HEK293 (cell line): ENCODE measurements at regions not wholly inside any gene's neighbourhood (a gene's known extent, or its start where the extent isn't known, plus 50 kb on each side); places are given as distances from the start of the nearest gene placed in this dataset.

Experiments
- CTCF ChIA-PET: fragments of 350-600 bp; formaldehyde crosslinking; extraction: SDS; loops from one replicate; lab custom pipeline; 2021; ENCODE audit warnings: antibody characterized with exemption; lab: Yijun Ruan, JAX
- POLR2A ChIA-PET: fragments of 300-600 bp; formaldehyde crosslinking; extraction: SDS; loops from one replicate; lab custom pipeline; 2020; ENCODE audit warnings: antibody characterized with exemption, inconsistent platforms; lab: Yijun Ruan, JAX
- H3K27ac ChIP-seq: fragments of 200-500 bp; sonication (Bioruptor generic); 2 replicates; pipeline ENCODE4 v1.5.1; 2014; ENCODE audit warnings: low read depth, low read length, control low read depth, inconsistent platforms; ENCODE audit errors: extremely low read depth
- H3K36me3 ChIP-seq, 2 experiments: fragments of 200-500 bp in 1 of 2; sonication (Bioruptor generic) in 1 of 2; 1 replicate in 1 of 2; 2 replicates in 1 of 2; pipeline ENCODE4 v1.5.1; 2014 to 2017; ENCODE audit warnings: inconsistent platforms in 2 of 2, low read length in 2 of 2; ENCODE audit not compliant: control insufficient read depth in 2 of 2, insufficient read depth in 1 of 2
- H3K4me1 ChIP-seq: fragments of 200-500 bp; sonication (Bioruptor generic); 2 replicates; pipeline ENCODE4 v1.5.1; 2014; ENCODE audit warnings: mild to moderate bottlenecking, low read length, inconsistent platforms; ENCODE audit not compliant: control insufficient read depth, insufficient read depth
- H3K4me3 ChIP-seq: 2 replicates; pipeline ENCODE4 v1.5.1; 2011; ENCODE audit warnings: low read depth, mild to moderate bottlenecking, control low read depth, low read length, moderate library complexity
- H3K9me3 ChIP-seq: fragments of 200-500 bp; sonication (Bioruptor generic); 2 replicates; pipeline ENCODE4 v1.5.1; 2014; ENCODE audit warnings: low read depth, low read length, inconsistent platforms; ENCODE audit not compliant: control insufficient read depth, insufficient read depth
- GLI4 ChIP-seq: fragments of 450-650 bp; formaldehyde crosslinking; IDR thresholded peaks from 2 replicates; pipeline ENCODE4 v1.5.1; 2016; ENCODE audit warnings: missing biosample characterization, missing genetic modification characterization
- GLIS1 ChIP-seq: fragments of 450-650 bp; formaldehyde crosslinking; IDR thresholded peaks from 2 replicates; pipeline ENCODE4 v1.5.1; 2016; ENCODE audit warnings: missing biosample characterization, missing genetic modification characterization
- KLF10 ChIP-seq: fragments of 450-650 bp; IDR thresholded peaks from 2 replicates; pipeline ENCODE4 v1.5.1; 2018; ENCODE audit warnings: missing biosample characterization, mild to moderate bottlenecking, missing genetic modification characterization
- MYNN ChIP-seq: fragments of 450-650 bp; formaldehyde crosslinking; IDR thresholded peaks from 2 replicates; pipeline ENCODE4 v1.5.1; 2016; ENCODE audit warnings: missing biosample characterization, missing genetic modification characterization, borderline replicate concordance
- SALL2 ChIP-seq: fragments of 450-650 bp; formaldehyde crosslinking; IDR thresholded peaks from 2 replicates; pipeline ENCODE4 v1.5.0; 2017; ENCODE audit warnings: missing biosample characterization, mild to moderate bottlenecking, missing genetic modification characterization, borderline replicate concordance
- SP2 ChIP-seq: fragments of 450-650 bp; formaldehyde crosslinking; IDR thresholded peaks from 2 replicates; pipeline ENCODE4 v1.5.1; 2016; ENCODE audit warnings: missing biosample characterization, missing genetic modification characterization
- WT1 ChIP-seq: fragments of 450-650 bp; formaldehyde crosslinking; IDR thresholded peaks from 2 replicates; pipeline ENCODE4 v1.5.1; 2016; ENCODE audit warnings: missing biosample characterization, missing genetic modification characterization
- ZNF169 ChIP-seq: fragments of 450-650 bp; formaldehyde crosslinking; IDR thresholded peaks from 2 replicates; pipeline ENCODE4 v1.5.1; 2016; ENCODE audit warnings: missing biosample characterization, missing genetic modification characterization
- ZNF311 ChIP-seq: fragments of 450-650 bp; formaldehyde crosslinking; IDR thresholded peaks from 2 replicates; pipeline ENCODE4 v1.5.1; 2017; ENCODE audit warnings: missing biosample characterization, missing genetic modification characterization, borderline replicate concordance
- ZNF324 ChIP-seq: fragments of 450-650 bp; formaldehyde crosslinking; IDR thresholded peaks from 2 replicates; pipeline ENCODE4 v1.5.1; 2016; ENCODE audit warnings: missing biosample characterization, missing genetic modification characterization
- ZNF544 ChIP-seq: fragments of 450-650 bp; formaldehyde crosslinking; IDR thresholded peaks from 2 replicates; pipeline ENCODE4 v1.5.0; 2017; ENCODE audit warnings: missing biosample characterization, missing genetic modification characterization
- ZNF626 ChIP-seq: fragments of 450-650 bp; sonication (Bioruptor Pico); formaldehyde crosslinking; IDR thresholded peaks from 2 replicates; pipeline ENCODE4 v1.5.1; 2018; ENCODE audit warnings: missing biosample characterization, missing genetic modification characterization, inconsistent platforms
- ZNF830 ChIP-seq: fragments of 450-650 bp; IDR thresholded peaks from 2 replicates; pipeline ENCODE4 v1.5.0; 2018; ENCODE audit warnings: missing biosample characterization, missing genetic modification characterization, low read depth, mild to moderate bottlenecking, moderate library complexity
- ZSCAN30 ChIP-seq: fragments of 450-650 bp; IDR thresholded peaks from 2 replicates; pipeline ENCODE4 v1.5.1; 2018; ENCODE audit warnings: missing biosample characterization, mild to moderate bottlenecking, missing genetic modification characterization, moderate library complexity
- TF ChIP-seq, protein P1 (sequence below): IDR thresholded peaks from 2 replicates; pipeline ENCODE4 v1.6.1; 2011; ENCODE audit warnings: mild to moderate bottlenecking, low read depth, low read length, borderline replicate concordance
- TF ChIP-seq, protein P2 (sequence below): fragments of 450-650 bp; formaldehyde crosslinking; IDR thresholded peaks from 2 replicates; pipeline ENCODE4 v1.5.1; 2016; ENCODE audit warnings: missing biosample characterization, missing genetic modification characterization, borderline replicate concordance
- TF ChIP-seq, protein P3 (sequence below): sonication (generic); formaldehyde crosslinking; IDR thresholded peaks from 2 replicates; pipeline ENCODE4 v1.8.1; 2022; ENCODE audit warnings: mild to moderate bottlenecking, moderate library complexity, missing genetic modification reagents
- TF ChIP-seq, protein P4 (sequence below): fragments of 450-650 bp; formaldehyde crosslinking; IDR thresholded peaks from 2 replicates; pipeline ENCODE4 v1.5.1; 2016; ENCODE audit warnings: missing biosample characterization, missing genetic modification characterization
- TF ChIP-seq, protein P5 (sequence below): fragments of 450-650 bp; formaldehyde crosslinking; IDR thresholded peaks from 2 replicates; pipeline ENCODE4 v1.5.1; 2016; ENCODE audit warnings: missing biosample characterization, missing genetic modification characterization
- TF ChIP-seq, protein P6 (sequence below): fragments of 450-650 bp; formaldehyde crosslinking; IDR thresholded peaks from 2 replicates; pipeline ENCODE4 v1.5.1; 2017; ENCODE audit warnings: missing biosample characterization, missing genetic modification characterization

DNA sequence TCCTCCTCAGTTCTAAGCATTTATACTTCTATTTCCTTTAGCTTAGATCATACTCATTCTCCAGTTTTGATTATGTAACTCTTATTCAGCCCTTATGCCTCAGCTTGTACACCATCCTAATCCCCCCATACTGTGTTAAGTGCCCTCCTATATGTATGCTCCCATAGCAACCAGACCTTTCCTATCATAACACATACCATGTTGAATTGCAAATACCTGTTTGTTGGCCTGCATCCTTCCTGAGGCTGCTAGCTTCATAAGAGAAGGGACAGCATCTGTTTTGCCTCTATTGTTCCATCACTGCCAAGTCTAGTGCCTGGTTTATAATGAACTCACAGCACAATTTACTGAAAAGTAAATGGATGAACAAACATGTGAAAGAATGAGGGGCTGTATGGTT is 443.7 kb downstream of the CENPC start (continued):
- TF ChIP-seq, protein P1, sequence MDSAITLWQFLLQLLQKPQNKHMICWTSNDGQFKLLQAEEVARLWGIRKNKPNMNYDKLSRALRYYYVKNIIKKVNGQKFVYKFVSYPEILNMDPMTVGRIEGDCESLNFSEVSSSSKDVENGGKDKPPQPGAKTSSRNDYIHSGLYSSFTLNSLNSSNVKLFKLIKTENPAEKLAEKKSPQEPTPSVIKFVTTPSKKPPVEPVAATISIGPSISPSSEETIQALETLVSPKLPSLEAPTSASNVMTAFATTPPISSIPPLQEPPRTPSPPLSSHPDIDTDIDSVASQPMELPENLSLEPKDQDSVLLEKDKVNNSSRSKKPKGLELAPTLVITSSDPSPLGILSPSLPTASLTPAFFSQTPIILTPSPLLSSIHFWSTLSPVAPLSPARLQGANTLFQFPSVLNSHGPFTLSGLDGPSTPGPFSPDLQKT: no peak
- TF ChIP-seq ZNF324 (tag by site-specific recombination): no peak
- no peak for TF ChIP-seq ZSCAN30 (tag by site-specific recombination)

DNA sequence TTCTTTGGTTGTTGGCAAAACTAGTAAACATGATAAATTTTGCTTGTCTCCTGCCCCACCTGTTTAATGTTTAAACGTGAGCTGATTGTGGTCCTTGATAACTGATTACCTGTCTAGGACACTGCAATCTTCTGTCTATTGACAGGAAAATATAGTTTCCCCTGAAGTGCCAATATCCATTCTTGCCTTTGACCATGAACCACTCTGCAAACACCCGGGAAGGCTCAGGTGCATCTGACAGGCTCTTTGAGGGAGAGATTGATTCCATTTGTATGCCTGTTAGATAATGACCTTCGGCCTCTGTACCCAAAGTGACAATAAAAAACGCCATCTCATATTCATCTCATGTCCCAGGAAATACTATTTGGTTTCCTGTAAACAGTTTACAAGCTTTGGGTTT is 453.0 kb downstream of the CENPC start:
- Histone ChIP-seq H3K4me3 (no peak overlapping the region), H3K4me1 (no peaks in the 10 kb centered on the region), H3K36me3 (no peaks in the 10 kb centered on the region), H3K27ac (no peak overlapping the region), H3K9me3 (no peaks in the 10 kb centered on the region)
- ChIA-PET POLR2A (no interaction called here), CTCF (no interaction called here)
- TF ChIP-seq ZNF830 (tag by site-specific recombination) (no peak), ZNF626 (tag by site-specific recombination) (no peak), SALL2 (no peak), GLIS1 (tag by site-specific recombination) (no peak), ZNF169 (no peak), ZNF544 (tag by site-specific recombination) (no peak), KLF10 (no peak)
- TF ChIP-seq, protein P2, sequence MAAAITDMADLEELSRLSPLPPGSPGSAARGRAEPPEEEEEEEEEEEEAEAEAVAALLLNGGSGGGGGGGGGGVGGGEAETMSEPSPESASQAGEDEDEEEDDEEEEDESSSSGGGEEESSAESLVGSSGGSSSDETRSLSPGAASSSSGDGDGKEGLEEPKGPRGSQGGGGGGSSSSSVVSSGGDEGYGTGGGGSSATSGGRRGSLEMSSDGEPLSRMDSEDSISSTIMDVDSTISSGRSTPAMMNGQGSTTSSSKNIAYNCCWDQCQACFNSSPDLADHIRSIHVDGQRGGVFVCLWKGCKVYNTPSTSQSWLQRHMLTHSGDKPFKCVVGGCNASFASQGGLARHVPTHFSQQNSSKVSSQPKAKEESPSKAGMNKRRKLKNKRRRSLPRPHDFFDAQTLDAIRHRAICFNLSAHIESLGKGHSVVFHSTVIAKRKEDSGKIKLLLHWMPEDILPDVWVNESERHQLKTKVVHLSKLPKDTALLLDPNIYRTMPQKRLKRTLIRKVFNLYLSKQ: no peak
- TF ChIP-seq, protein P3, sequence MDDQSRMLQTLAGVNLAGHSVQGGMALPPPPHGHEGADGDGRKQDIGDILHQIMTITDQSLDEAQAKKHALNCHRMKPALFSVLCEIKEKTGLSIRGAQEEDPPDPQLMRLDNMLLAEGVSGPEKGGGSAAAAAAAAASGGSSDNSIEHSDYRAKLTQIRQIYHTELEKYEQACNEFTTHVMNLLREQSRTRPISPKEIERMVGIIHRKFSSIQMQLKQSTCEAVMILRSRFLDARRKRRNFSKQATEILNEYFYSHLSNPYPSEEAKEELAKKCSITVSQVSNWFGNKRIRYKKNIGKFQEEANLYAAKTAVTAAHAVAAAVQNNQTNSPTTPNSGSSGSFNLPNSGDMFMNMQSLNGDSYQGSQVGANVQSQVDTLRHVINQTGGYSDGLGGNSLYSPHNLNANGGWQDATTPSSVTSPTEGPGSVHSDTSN (CRISPR knock-in tag): no peak
- TF ChIP-seq, protein P4, sequence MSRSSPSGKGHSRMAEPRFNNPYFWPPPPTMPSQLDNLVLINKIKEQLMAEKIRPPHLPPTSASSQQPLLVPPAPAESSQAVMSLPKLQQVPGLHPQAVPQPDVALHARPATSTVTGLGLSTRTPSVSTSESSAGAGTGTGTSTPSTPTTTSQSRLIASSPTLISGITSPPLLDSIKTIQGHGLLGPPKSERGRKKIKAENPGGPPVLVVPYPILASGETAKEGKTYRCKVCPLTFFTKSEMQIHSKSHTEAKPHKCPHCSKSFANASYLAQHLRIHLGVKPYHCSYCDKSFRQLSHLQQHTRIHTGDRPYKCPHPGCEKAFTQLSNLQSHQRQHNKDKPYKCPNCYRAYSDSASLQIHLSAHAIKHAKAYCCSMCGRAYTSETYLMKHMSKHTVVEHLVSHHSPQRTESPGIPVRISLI (tag by site-specific recombination): no peak
- TF ChIP-seq, protein P5, sequence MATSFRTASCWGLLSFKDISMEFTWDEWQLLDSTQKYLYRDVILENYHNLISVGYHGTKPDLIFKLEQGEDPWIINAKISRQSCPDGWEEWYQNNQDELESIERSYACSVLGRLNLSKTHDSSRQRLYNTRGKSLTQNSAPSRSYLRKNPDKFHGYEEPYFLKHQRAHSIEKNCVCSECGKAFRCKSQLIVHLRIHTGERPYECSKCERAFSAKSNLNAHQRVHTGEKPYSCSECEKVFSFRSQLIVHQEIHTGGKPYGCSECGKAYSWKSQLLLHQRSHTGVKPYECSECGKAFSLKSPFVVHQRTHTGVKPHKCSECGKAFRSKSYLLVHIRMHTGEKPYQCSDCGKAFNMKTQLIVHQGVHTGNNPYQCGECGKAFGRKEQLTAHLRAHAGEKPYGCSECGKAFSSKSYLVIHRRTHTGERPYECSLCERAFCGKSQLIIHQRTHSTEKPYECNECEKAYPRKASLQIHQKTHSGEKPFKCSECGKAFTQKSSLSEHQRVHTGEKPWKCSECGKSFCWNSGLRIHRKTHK (tag by site-specific recombination): no peak
- TF ChIP-seq, protein P6, sequence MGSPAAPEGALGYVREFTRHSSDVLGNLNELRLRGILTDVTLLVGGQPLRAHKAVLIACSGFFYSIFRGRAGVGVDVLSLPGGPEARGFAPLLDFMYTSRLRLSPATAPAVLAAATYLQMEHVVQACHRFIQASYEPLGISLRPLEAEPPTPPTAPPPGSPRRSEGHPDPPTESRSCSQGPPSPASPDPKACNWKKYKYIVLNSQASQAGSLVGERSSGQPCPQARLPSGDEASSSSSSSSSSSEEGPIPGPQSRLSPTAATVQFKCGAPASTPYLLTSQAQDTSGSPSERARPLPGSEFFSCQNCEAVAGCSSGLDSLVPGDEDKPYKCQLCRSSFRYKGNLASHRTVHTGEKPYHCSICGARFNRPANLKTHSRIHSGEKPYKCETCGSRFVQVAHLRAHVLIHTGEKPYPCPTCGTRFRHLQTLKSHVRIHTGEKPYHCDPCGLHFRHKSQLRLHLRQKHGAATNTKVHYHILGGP (tag by site-specific recombination): no peak

DNA sequence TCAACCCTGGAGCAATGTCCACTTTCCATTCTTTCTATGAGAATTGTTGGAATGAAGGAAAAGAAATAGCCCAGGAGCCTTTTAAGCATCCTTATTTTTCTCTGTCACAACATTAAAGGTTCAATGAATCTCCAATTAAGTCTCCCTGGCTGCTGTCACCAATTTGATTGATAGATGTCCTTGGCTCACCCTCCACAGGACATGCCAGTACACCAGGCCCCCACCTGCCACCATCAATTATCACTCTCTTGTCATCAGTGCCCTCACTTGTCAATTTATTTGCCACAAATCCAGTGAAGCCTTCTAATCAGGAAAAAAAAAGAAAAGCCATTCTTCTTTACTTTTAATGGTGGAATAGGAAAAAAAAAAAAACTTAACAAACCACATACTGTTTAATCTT is 453.6 kb downstream of the CENPC start:
- TF ChIP-seq GLI4 (tag by site-specific recombination) (no peak), ZNF311 (tag by site-specific recombination) (no peak), SP2 (tag by site-specific recombination) (no peak), WT1 (tag by site-specific recombination) (no peak), MYNN (tag by site-specific recombination) (no peak)
- TF ChIP-seq, all 188 proteins: peak for 0
- POLR2A ChIA-PET: no interaction called here

More for the DNA sequence above, 453.6 kb downstream of the CENPC start:
- H3K36me3 ChIP-seq: no peaks in the 10 kb centered on the region
- CTCF ChIA-PET: no interaction called here
- H3K27ac ChIP-seq: no peak overlapping the region
- H3K9me3 ChIP-seq: no peaks in the 10 kb centered on the region
- H3K4me1 ChIP-seq: no peaks in the 10 kb centered on the region
- no peak overlapping the region for H3K4me3 ChIP-seq
